Hepatocyte (in vitro differentiated cells): ENCODE measurements at regions not wholly inside any gene's neighbourhood (a gene's known extent, or its start where the extent isn't known, plus 50 kb on each side); places are given as distances from the start of the nearest gene placed in this dataset.

Experiments
- EZH2 ChIP-seq: fragments of 200-600 bp; sonication (generic); IDR thresholded peaks from 2 replicates; pipeline ENCODE4 v1.6.1; 2016; ENCODE audit warnings: antibody characterized with exemption, mild to moderate bottlenecking, borderline replicate concordance
- EZH2phosphoT487 ChIP-seq: fragments of 200-600 bp; sonication (generic); IDR thresholded peaks from one replicate; pipeline ENCODE4 v1.6.1; 2018; ENCODE audit warnings: antibody characterized with exemption, mild to moderate bottlenecking, low read depth, moderate library complexity; ENCODE audit not compliant: unreplicated experiment, severe bottlenecking
- TF ChIP-seq, protein P1 (sequence below): fragments of 200-600 bp; sonication (generic); IDR thresholded peaks from 2 replicates; pipeline ENCODE4 v1.5.1; 2016; ENCODE audit warnings: antibody characterized with exemption, mild to moderate bottlenecking; ENCODE audit not compliant: poor library complexity

DNA sequence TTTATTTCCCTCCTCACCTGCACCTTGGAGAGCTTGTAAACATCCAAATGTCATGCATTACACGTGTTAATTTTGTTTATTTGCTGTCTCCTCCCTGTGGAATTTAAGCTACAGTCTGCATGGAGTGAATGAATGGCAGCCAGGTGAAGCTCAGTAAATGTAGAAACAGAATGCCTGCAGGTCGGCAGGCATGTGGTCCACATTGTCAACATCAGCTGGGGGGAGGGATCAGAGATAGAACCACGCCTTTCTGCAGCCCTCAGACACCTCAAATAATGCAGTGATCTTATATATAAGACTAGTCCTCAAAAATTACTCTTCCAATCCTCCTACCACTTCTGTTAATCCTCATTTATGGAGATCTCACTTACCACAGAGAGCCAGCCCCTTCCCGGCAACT is 131.2 kb upstream of the KIT start:
- TF ChIP-seq EZH2, result no peak
- TF ChIP-seq, protein P1, sequence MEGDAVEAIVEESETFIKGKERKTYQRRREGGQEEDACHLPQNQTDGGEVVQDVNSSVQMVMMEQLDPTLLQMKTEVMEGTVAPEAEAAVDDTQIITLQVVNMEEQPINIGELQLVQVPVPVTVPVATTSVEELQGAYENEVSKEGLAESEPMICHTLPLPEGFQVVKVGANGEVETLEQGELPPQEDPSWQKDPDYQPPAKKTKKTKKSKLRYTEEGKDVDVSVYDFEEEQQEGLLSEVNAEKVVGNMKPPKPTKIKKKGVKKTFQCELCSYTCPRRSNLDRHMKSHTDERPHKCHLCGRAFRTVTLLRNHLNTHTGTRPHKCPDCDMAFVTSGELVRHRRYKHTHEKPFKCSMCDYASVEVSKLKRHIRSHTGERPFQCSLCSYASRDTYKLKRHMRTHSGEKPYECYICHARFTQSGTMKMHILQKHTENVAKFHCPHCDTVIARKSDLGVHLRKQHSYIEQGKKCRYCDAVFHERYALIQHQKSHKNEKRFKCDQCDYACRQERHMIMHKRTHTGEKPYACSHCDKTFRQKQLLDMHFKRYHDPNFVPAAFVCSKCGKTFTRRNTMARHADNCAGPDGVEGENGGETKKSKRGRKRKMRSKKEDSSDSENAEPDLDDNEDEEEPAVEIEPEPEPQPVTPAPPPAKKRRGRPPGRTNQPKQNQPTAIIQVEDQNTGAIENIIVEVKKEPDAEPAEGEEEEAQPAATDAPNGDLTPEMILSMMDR, result no peak
- TF ChIP-seq EZH2phosphoT487, result no peak
